Kidney (tissue), 13 donors: ENCODE measurements at regions not wholly inside any gene's neighbourhood (a gene's known extent, or its start where the extent isn't known, plus 50 kb on each side); places are given as distances from the start of the nearest gene placed in this dataset.
"Not testable (repeated sequence)": the region's sequence is repeated elsewhere in the genome, so short reads cannot be mapped to it uniquely, and the experiment has no call there.

Experiments
- DNase-seq, 5 donors: peaks; one replicate each; pipeline ENCODE4 v3.0.0-alpha.2; 2013 to 2020
- FAIRE-seq: peaks from 2 replicates; lab custom pipeline; 2012; peaks lifted over from hg19 to GRCh38; lab: Jason Lieb, UNC
- H3K27ac ChIP-seq, 2 donors: one replicate each; pipeline ENCODE4 v1.7.0; 2013; ENCODE audit warnings: low read depth in 2 of 2, low read length in 2 of 2, inconsistent platforms in 1 of 2
- H3K27me3 ChIP-seq: one replicate; pipeline ENCODE4 v1.7.1; 2013; ENCODE audit warnings: low read length, inconsistent platforms; ENCODE audit not compliant: control insufficient read depth, insufficient read depth
- H3K36me3 ChIP-seq, 3 donors: one replicate each; pipeline versions ENCODE4 v1.7.0 to v1.7.1; 2013; ENCODE audit warnings: low read length in 3 of 3, control low read depth in 1 of 3, inconsistent platforms in 1 of 3; ENCODE audit not compliant: insufficient read depth in 3 of 3, control insufficient read depth in 2 of 3
- H3K4me1 ChIP-seq, 3 donors: one replicate each; pipeline versions ENCODE4 v1.7.0 to v1.7.1; 2013; ENCODE audit warnings: low read length in 3 of 3, inconsistent platforms in 1 of 3, low read depth in 1 of 3; ENCODE audit not compliant: control insufficient read depth in 2 of 3, insufficient read depth in 2 of 3
- H3K4me3 ChIP-seq, 3 donors: one replicate each; pipeline versions ENCODE4 v1.7.0 to v1.8.1; 2013; ENCODE audit warnings: low read length in 3 of 3, control low read depth in 1 of 3, inconsistent platforms in 1 of 3
- H3K9ac ChIP-seq, 3 donors: one replicate each; pipeline versions ENCODE4 v1.7.0 to v1.7.1; 2013; ENCODE audit warnings: low read length in 3 of 3, control low read depth in 1 of 3, inconsistent platforms in 1 of 3
- H3K9me3 ChIP-seq, 3 donors: one replicate each; pipeline versions ENCODE4 v1.7.0 to v1.7.1; 2013; ENCODE audit warnings: low read length in 3 of 3, control low read depth in 1 of 3, inconsistent platforms in 1 of 3; ENCODE audit not compliant: control insufficient read depth in 2 of 3, insufficient read depth in 1 of 3
- CTCF ChIP-seq: IDR thresholded peaks from 3 replicates; pipeline ENCODE4 v1.5.1; 2012; ENCODE audit warnings: mild to moderate bottlenecking, moderate library complexity, borderline replicate concordance; ENCODE audit not compliant: insufficient read depth; ENCODE audit errors: extremely low read depth
- intact Hi-C: fragments of 100-400 bp; cut with DNase I; formaldehyde crosslinking; loops from one replicate; pipeline ENCODE4 v1.11.1; 2022
- donor health status: control.
- donor health status: control.
- donor health status: control.
- donor health status: control.
- donor health status: control.
- donor health status: DM: yes; HTN: yes; CAD: no.
- donor health status: Normal renal cell carcinoma (clear cell type).

GRCh38 chr3:43838009-43838758 is 147.4 kb downstream of the ABHD5 start:
- H3K9ac ChIP-seq = no peak overlapping the region
- no peak for DNase-seq
- intact Hi-C loops = no loop called here
- H3K4me1 ChIP-seq = no peaks in the 10 kb centered on the region
- H3K36me3 ChIP-seq = no peaks in the 10 kb centered on the region
- FAIRE-seq = peak; percentile 8
- no peak overlapping the region for H3K27ac ChIP-seq
- no peaks in the 10 kb centered on the region for H3K27me3 ChIP-seq
- TF ChIP-seq CTCF = no peak
- no peak overlapping the region for H3K4me3 ChIP-seq
- peaks cover 0 to 7% (median 2%) of the 10 kb centered on the region in 3 donors for H3K9me3 ChIP-seq

GRCh38 chr3:43838877-43839276 is 148.1 kb downstream of the ABHD5 start:
- DNase-seq = no peak
- Histone ChIP-seq H3K4me3 (no peak overlapping the region), H3K36me3 (no peaks in the 10 kb centered on the region), H3K27me3 (no peaks in the 10 kb centered on the region), H3K9ac (no peak overlapping the region), H3K9me3 (peaks cover 0 to 7% (median 2%) of the 10 kb centered on the region in 3 donors), H3K4me1 (no peaks in the 10 kb centered on the region), H3K27ac (no peak overlapping the region)
- peak; percentile 3 for TF ChIP-seq CTCF
- intact Hi-C loops = no loop called here
- no peak for FAIRE-seq

- Histone ChIP-seq H3K9me3 (peaks cover 0 to 9% (median 0%) of the 10 kb centered on the region in 3 donors), H3K36me3 (no peaks in the 10 kb centered on the region), H3K4me3 (no peak overlapping the region), H3K27me3 (no peaks in the 10 kb centered on the region), H3K9ac (no peak overlapping the region), H3K27ac (no peak overlapping the region), H3K4me1 (no peaks in the 10 kb centered on the region)
- DNase-seq (no peak), FAIRE-seq (no peak)
- TF ChIP-seq CTCF = no peak
- intact Hi-C loops = no loop called here
Measured at GRCh38 chr3:43843386-43843785, 152.6 kb downstream of the ABHD5 start.

GRCh38 chr3:43844757-43845156 is 154.0 kb downstream of the ABHD5 start:
- intact Hi-C loops = no loop called here
- no peak overlapping the region for H3K27ac ChIP-seq
- H3K9me3 ChIP-seq = peaks cover 0 to 7% (median 0%) of the 10 kb centered on the region in 3 donors
- no peak for TF ChIP-seq CTCF
- H3K4me1 ChIP-seq = no peaks in the 10 kb centered on the region
- DNase-seq (no peak), FAIRE-seq (no peak)
- no peaks in the 10 kb centered on the region for H3K27me3 ChIP-seq
- no peak overlapping the region for H3K9ac ChIP-seq
- no peak overlapping the region for H3K4me3 ChIP-seq
- no peaks in the 10 kb centered on the region for H3K36me3 ChIP-seq

GRCh38 chr3:43845553-43845952 is 154.8 kb downstream of the ABHD5 start:
- H3K9me3 ChIP-seq, FAIRE-seq, H3K9ac ChIP-seq, H3K4me3 ChIP-seq, H3K27me3 ChIP-seq, H3K4me1 ChIP-seq, intact Hi-C loops, DNase-seq, H3K27ac ChIP-seq, H3K36me3 ChIP-seq: not testable (repeated sequence)
